Trophoblast cell (in vitro differentiated cells and primary cell): ENCODE measurements at regions not wholly inside any gene's neighbourhood (a gene's known extent, or its start where the extent isn't known, plus 50 kb on each side); places are given as distances from the start of the nearest gene placed in this dataset.

Experiments
- DNase-seq, 2 donors: peaks; one replicate each; pipeline ENCODE4 v3.0.0-alpha.2; 2016
- H2AFZ ChIP-seq: 2 replicates; pipeline ENCODE4 v1.6.1; 2013; ENCODE audit warnings: low read length, moderate library complexity, mild to moderate bottlenecking; ENCODE audit not compliant: insufficient read depth, poor library complexity
- H2AK5ac ChIP-seq: 2 replicates; pipeline ENCODE4 v1.6.1; 2013; ENCODE audit warnings: mild to moderate bottlenecking, low read length
- H2BK120ac ChIP-seq: 2 replicates; pipeline ENCODE4 v1.6.1; 2013; ENCODE audit warnings: low read length, mild to moderate bottlenecking, moderate library complexity; ENCODE audit not compliant: insufficient read depth, poor library complexity
- H2BK12ac ChIP-seq: 2 replicates; pipeline ENCODE4 v1.6.1; 2013; ENCODE audit warnings: mild to moderate bottlenecking, low read length, moderate library complexity
- H2BK5ac ChIP-seq: 2 replicates; pipeline ENCODE4 v1.6.1; 2013; ENCODE audit warnings: low read length, low read depth, moderate library complexity, mild to moderate bottlenecking; ENCODE audit not compliant: poor library complexity
- H3K14ac ChIP-seq: 2 replicates; pipeline ENCODE4 v1.6.1; 2013; ENCODE audit warnings: mild to moderate bottlenecking, low read length
- H3K18ac ChIP-seq: 2 replicates; pipeline ENCODE4 v1.6.1; 2013; ENCODE audit warnings: mild to moderate bottlenecking, low read length
- H3K23ac ChIP-seq: 2 replicates; pipeline ENCODE4 v1.6.1; 2013; ENCODE audit warnings: low read length
- H3K27ac ChIP-seq: 2 replicates; pipeline ENCODE4 v1.5.1; 2013; ENCODE audit warnings: low read depth, mild to moderate bottlenecking, inconsistent platforms, low read length, moderate library complexity
- H3K27me3 ChIP-seq: 2 replicates; pipeline ENCODE4 v1.6.1; 2013; ENCODE audit warnings: inconsistent platforms, mild to moderate bottlenecking, low read length, moderate library complexity; ENCODE audit not compliant: insufficient read depth
- H3K36me3 ChIP-seq, 2 experiments: 1 replicate in 1 of 2; 2 replicates in 1 of 2; pipeline ENCODE4 v1.6.1; 2013; ENCODE audit warnings: low read length in 2 of 2, mild to moderate bottlenecking in 2 of 2, moderate library complexity in 1 of 2; ENCODE audit not compliant: insufficient read depth in 2 of 2, control insufficient read depth in 1 of 2
- H3K4ac ChIP-seq: 2 replicates; pipeline ENCODE4 v1.6.1; 2013; ENCODE audit warnings: low read depth, mild to moderate bottlenecking, low read length, moderate library complexity
- H3K4me1 ChIP-seq, 2 experiments: 1 replicate in 1 of 2; 2 replicates in 1 of 2; pipeline ENCODE4 v1.6.1; 2013; ENCODE audit warnings: low read length in 2 of 2, mild to moderate bottlenecking in 2 of 2, moderate library complexity in 1 of 2; ENCODE audit not compliant: insufficient read depth in 2 of 2, control insufficient read depth in 1 of 2
- H3K4me2 ChIP-seq: 2 replicates; pipeline ENCODE4 v1.6.1; 2013; ENCODE audit warnings: inconsistent platforms, mild to moderate bottlenecking, low read length, moderate library complexity
- H3K4me3 ChIP-seq: 2 replicates; pipeline ENCODE4 v1.5.1; 2013; ENCODE audit warnings: mild to moderate bottlenecking, low read depth, low read length, inconsistent platforms
- H3K79me1 ChIP-seq: one replicate; pipeline ENCODE4 v1.6.1; 2013; ENCODE audit warnings: low read length
- H3K79me2 ChIP-seq: 2 replicates; pipeline ENCODE4 v1.6.1; 2013; ENCODE audit warnings: low read length, mild to moderate bottlenecking; ENCODE audit not compliant: control insufficient read depth, insufficient read depth, poor library complexity
- H3K9ac ChIP-seq: 2 replicates; pipeline ENCODE4 v1.6.1; 2013; ENCODE audit warnings: mild to moderate bottlenecking, low read length
- H3K9me3 ChIP-seq: 2 replicates; pipeline ENCODE4 v1.6.1; 2013; ENCODE audit warnings: low read depth, mild to moderate bottlenecking, control low read depth, inconsistent platforms, low read length; ENCODE audit not compliant: insufficient read depth
- H4K12ac ChIP-seq: 2 replicates; pipeline ENCODE4 v1.6.1; 2013; ENCODE audit warnings: low read depth, mild to moderate bottlenecking, low read length, moderate library complexity
- H4K8ac ChIP-seq: 2 replicates; pipeline ENCODE4 v1.6.1; 2013; ENCODE audit warnings: low read depth, mild to moderate bottlenecking, low read length, moderate library complexity
- H4K91ac ChIP-seq: one replicate; pipeline ENCODE4 v1.6.1; 2013; ENCODE audit warnings: low read depth, mild to moderate bottlenecking, low read length, moderate library complexity
- WGBS: extraction: QIAGEN DNeasy Blood & Tissue Kit; methylation state at CpG from one replicate; pipeline ENCODE4 v1.1.7; 2013; ENCODE audit warnings: missing lambda C conversion rate; ENCODE audit not compliant: insufficient read length, insufficient coverage; ENCODE audit errors: extremely low coverage; 5-methylcytosine and 5-hydroxymethylcytosine counted together

DNA sequence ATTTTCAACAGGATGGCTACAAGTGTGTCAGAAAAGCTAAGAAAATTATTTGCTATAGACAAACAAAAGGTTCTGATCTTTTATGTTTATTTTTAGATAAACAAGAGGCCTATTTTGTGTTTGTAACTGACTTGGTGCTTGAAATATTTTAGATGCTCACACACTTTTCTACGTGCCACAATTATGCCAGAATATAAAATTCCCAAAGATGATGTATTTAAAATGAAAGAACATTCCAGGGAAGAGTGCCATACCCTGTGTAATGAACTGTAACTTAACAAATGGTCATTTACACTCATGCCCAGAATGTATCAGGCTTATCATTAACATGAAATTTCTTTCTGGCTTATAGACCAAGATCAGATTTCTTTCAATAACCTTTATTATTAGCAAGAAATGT, 144.9 kb upstream of the MTPN start:
- no peak for DNase-seq
- no peak overlapping the region for H4K8ac ChIP-seq
- no peak overlapping the region for H2BK120ac ChIP-seq
- H3K27ac ChIP-seq, result no peak overlapping the region
- H3K9me3 ChIP-seq, result peaks cover 2% of the 10 kb centered on the region
- H3K23ac ChIP-seq, result no peak overlapping the region
- no CpG with 5 or more reads among the region's 1 CpG for WGBS
- H3K79me2 ChIP-seq, result no peaks in the 10 kb centered on the region
- no peak overlapping the region for H4K12ac ChIP-seq
- H3K4ac ChIP-seq, result no peak overlapping the region
- no peak overlapping the region for H3K14ac ChIP-seq
- no peak overlapping the region for H3K9ac ChIP-seq
- no peak overlapping the region for H2AFZ ChIP-seq
- no peak overlapping the region for H3K18ac ChIP-seq
- no peaks in the 10 kb centered on the region for H3K27me3 ChIP-seq
- H2AK5ac ChIP-seq, result no peak overlapping the region
- H2BK12ac ChIP-seq, result no peak overlapping the region
- H2BK5ac ChIP-seq, result no peak overlapping the region
- H4K91ac ChIP-seq, result no peak overlapping the region
- H3K4me1 ChIP-seq, result no peaks in the 10 kb centered on the region
- no peaks in the 10 kb centered on the region for H3K36me3 ChIP-seq
- no peaks in the 10 kb centered on the region for H3K79me1 ChIP-seq
- no peak overlapping the region for H3K4me2 ChIP-seq
- H3K4me3 ChIP-seq, result no peak overlapping the region

DNA sequence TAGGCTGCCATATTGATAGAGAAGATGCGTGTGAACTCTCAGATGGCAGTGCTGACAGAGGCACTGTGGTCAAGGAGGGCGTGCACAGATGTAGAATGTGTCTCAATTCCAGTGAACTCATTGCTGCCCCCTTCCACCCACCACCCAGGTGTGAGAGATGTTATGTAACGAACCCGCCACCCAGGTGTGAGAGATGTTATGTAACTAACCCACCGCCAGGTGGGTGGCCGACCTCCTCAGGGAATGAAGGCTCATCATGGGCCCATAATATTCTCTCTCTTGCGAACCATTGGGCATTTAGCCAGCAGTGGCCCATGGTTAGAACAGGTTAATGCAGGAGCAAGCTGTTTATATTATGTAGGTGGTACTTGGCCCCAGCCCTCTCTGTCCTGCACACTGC, 140.4 kb upstream of the MTPN start:
- H3K18ac ChIP-seq, result no peak overlapping the region
- no peak overlapping the region for H3K4me3 ChIP-seq
- H3K4me1 ChIP-seq, result no peaks in the 10 kb centered on the region
- no peak overlapping the region for H3K14ac ChIP-seq
- H3K27ac ChIP-seq, result no peak overlapping the region
- H4K8ac ChIP-seq, result no peak overlapping the region
- no peak for DNase-seq
- H2BK5ac ChIP-seq, result no peak overlapping the region
- H3K79me2 ChIP-seq, result no peaks in the 10 kb centered on the region
- no peak overlapping the region for H3K4me2 ChIP-seq
- no peak overlapping the region for H3K23ac ChIP-seq
- no peaks in the 10 kb centered on the region for H3K79me1 ChIP-seq
- no peak overlapping the region for H4K12ac ChIP-seq
- no peak overlapping the region for H3K4ac ChIP-seq
- no peak overlapping the region for H2BK120ac ChIP-seq
- no peak overlapping the region for H2BK12ac ChIP-seq
- no peaks in the 10 kb centered on the region for H3K27me3 ChIP-seq
- H4K91ac ChIP-seq, result no peak overlapping the region
- H3K36me3 ChIP-seq, result no peaks in the 10 kb centered on the region
- no peak overlapping the region for H3K9ac ChIP-seq
- no peak overlapping the region for H2AK5ac ChIP-seq
- no CpG with 5 or more reads among the region's 7 CpGs for WGBS
- H3K9me3 ChIP-seq, result no peaks in the 10 kb centered on the region
- H2AFZ ChIP-seq, result no peak overlapping the region

DNA sequence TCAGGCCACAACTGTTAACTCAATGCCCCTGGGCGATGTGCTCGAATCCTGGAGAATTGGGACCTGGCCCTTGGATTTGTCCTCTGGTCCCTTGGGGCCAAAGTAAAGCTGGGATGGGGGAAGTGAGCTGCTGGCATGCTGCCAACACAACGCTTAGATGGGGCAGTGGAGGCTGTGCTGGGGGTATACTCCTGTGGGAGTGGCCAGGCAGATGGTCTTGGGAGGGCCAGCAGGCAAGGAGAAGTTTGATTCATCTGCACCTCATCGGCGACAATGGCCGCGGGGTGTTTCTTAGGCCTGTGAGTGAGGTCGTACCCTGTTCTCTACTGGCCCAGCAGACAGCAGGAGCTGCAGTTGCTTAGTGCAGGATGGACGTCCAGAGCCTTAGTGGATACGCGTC, 139.0 kb upstream of the MTPN start:
- no CpG with 5 or more reads among the region's 11 CpGs for WGBS
- Histone ChIP-seq H3K14ac (no peak overlapping the region), H2BK12ac (no peak overlapping the region), H4K12ac (no peak overlapping the region), H3K4me1 (no peaks in the 10 kb centered on the region), H3K9ac (no peak overlapping the region), H3K9me3 (no peaks in the 10 kb centered on the region), H4K8ac (no peak overlapping the region), H3K4me3 (no peak overlapping the region), H3K79me1 (no peaks in the 10 kb centered on the region), H2AK5ac (no peak overlapping the region), H3K18ac (no peak overlapping the region), H3K27me3 (no peaks in the 10 kb centered on the region), H2BK120ac (no peak overlapping the region), H3K23ac (no peak overlapping the region), H3K79me2 (no peaks in the 10 kb centered on the region), H3K27ac (no peak overlapping the region), H2AFZ (no peak overlapping the region), H3K4me2 (no peak overlapping the region), H3K36me3 (no peaks in the 10 kb centered on the region), H2BK5ac (no peak overlapping the region), H4K91ac (no peak overlapping the region), H3K4ac (no peak overlapping the region)
- no peak for DNase-seq

DNA sequence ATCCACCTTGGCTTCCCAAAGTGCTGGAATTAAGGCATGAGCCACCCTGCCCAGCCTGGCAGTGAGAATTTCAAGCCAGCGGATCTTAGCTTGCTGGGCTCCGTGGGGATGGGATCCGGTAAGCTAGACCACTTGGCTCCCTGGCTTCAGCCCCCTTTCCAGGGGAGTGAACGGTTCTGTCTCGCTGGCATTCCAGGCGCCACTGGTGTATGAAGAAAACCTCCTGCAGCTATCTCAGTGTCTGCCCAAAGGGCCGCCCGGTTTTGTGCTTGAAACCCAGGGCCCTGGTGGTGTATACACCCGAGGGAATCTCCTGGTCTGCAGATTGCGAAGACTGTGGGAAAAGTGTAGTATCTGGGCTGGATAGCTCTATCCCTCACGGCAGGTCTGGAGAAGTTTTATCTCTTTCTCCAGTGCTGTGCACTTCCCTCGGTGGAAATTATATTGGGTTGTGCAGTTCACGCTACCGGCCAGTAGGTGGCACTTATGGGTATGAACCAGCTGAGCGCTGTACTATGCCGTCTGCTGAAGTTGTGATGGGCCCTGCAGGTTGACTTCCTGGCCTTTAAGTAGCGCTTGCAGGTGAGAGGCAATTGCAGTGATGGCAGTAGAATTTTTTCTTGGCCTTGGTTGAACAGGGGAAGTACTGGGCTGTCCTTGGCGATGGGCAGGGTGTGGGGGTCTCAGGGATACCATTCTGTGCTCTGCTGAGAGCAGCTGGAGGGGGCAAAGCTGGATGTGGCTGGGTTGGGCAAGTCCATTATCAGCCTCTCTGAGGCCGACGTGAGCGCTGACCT, 138.0 kb upstream of the MTPN start:
- no peak overlapping the region for H3K23ac ChIP-seq
- no peaks in the 10 kb centered on the region for H3K79me2 ChIP-seq
- DNase-seq, result peak; percentile 32 to 79
- H4K91ac ChIP-seq, result no peak overlapping the region
- no peak overlapping the region for H2BK12ac ChIP-seq
- H3K36me3 ChIP-seq, result no peaks in the 10 kb centered on the region
- no peak overlapping the region for H3K9ac ChIP-seq
- H2AFZ ChIP-seq, result no peak overlapping the region
- H3K79me1 ChIP-seq, result no peaks in the 10 kb centered on the region
- H3K4me1 ChIP-seq, result no peaks in the 10 kb centered on the region
- H3K27me3 ChIP-seq, result no peaks in the 10 kb centered on the region
- H3K4me3 ChIP-seq, result no peak overlapping the region
- no peak overlapping the region for H4K8ac ChIP-seq
- no peak overlapping the region for H3K18ac ChIP-seq
- H3K9me3 ChIP-seq, result no peaks in the 10 kb centered on the region
- H3K4me2 ChIP-seq, result no peak overlapping the region
- no CpG with 5 or more reads among the region's 21 CpGs for WGBS
- H2BK120ac ChIP-seq, result no peak overlapping the region
- no peak overlapping the region for H2BK5ac ChIP-seq
- H3K14ac ChIP-seq, result no peak overlapping the region
- H3K27ac ChIP-seq, result no peak overlapping the region
- no peak overlapping the region for H4K12ac ChIP-seq
- no peak overlapping the region for H3K4ac ChIP-seq
- H2AK5ac ChIP-seq, result no peak overlapping the region
